ENCODE measurements at regions not wholly inside any gene's neighbourhood (a gene's known extent, or its start where the extent isn't known, plus 50 kb on each side); places are given as distances from the start of the nearest gene placed in this dataset.
"Not testable (repeated sequence)": the region's sequence is repeated elsewhere in the genome, so short reads cannot be mapped to it uniquely, and the experiment has no call there.

DNA sequence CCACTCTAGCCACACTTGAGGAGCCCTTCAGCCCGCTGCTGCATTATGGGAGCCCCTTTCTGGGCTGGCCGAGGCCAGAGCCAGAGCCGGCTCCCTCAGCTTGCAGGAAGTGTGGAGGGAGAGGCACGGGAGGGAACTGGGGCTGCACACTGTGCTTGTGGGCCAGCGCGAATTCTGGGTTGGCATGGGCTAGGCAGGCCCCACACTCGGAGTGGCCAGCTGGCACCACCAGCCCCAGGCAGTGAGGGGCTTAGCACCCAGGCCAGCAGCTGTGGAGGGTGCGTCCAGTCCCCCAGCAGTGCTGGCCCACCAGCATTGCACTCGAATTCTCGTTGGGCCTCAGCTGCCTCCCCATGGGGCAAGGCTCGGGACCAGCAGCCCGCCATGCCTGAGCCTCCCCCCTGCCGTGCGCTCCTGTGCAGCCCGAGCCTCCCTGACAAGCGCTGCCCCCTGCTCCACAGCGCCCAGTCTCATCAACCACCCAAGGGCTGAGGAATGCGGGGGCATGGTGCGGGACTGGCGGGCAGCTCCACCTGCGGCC lies 785.9 kb upstream of the TPTE start:
- H3K9me3 ChIP-seq (ENCODE audit: control insufficient read depth, low read length): peaks cover 85% of the 10 kb centered on the region
- 72 to 82% methylated on average over 19 to 21 of the region's 21 CpGs for WGBS, 2 experiments (ENCODE audit: insufficient coverage in 1 of 2, insufficient read length in 1 of 2)
- H3K27ac Mint-ChIP-seq: no peak overlapping the region

DNA sequence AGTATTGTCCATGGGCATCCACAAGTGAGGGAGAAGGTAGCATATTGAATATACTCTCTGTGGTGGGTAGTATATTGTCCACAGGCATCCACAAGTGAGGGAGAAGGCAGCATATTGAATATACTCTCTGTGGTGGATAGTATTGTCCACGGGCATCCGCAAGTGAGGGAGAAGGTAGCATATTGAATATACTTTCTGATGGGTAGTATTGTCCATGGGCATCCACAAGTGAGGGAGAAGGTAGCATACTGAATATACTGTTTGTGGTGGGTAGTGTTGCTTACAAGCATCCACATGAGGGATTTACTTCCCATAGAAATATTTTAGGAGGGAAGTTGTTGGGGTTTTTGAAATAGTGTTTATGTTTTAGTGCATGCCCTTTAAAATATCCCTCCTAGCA lies 784.1 kb upstream of the TPTE start:
- not testable (repeated sequence) for H3K36me3 ChIP-seq (ENCODE audit: control insufficient read depth, insufficient read depth, low read length); H3K9me3 Mint-ChIP-seq; H3K27ac Mint-ChIP-seq; H3K27ac ChIP-seq (ENCODE audit: low read depth, low read length); DNase-seq; H3K27me3 Mint-ChIP-seq (ENCODE audit: insufficient read depth); H3K4me3 Mint-ChIP-seq; H3K4me1 ChIP-seq (ENCODE audit: control insufficient read depth, insufficient read depth, low read length); H3K4me1 Mint-ChIP-seq; H3K27me3 ChIP-seq (ENCODE audit: control insufficient read depth, insufficient read depth, low read length, poor library complexity, severe bottlenecking); H3K36me3 Mint-ChIP-seq (ENCODE audit: low read depth); H3K9ac ChIP-seq (ENCODE audit: extremely low read depth, low read length, poor library complexity, severe bottlenecking)
- peak overlapping the region; percentile 22 for H3K4me3 ChIP-seq (ENCODE audit: low read length)
- WGBS, 2 experiments (ENCODE audit: insufficient coverage in 1 of 2, insufficient read length in 1 of 2): 75 to 80% methylated on average over 2 of the region's 2 CpGs
- H3K9me3 ChIP-seq (ENCODE audit: control insufficient read depth, low read length): peaks cover 86% of the 10 kb centered on the region

More for the DNA sequence above, 785.9 kb upstream of the TPTE start:
- TF ChIP-seq, protein P1, sequence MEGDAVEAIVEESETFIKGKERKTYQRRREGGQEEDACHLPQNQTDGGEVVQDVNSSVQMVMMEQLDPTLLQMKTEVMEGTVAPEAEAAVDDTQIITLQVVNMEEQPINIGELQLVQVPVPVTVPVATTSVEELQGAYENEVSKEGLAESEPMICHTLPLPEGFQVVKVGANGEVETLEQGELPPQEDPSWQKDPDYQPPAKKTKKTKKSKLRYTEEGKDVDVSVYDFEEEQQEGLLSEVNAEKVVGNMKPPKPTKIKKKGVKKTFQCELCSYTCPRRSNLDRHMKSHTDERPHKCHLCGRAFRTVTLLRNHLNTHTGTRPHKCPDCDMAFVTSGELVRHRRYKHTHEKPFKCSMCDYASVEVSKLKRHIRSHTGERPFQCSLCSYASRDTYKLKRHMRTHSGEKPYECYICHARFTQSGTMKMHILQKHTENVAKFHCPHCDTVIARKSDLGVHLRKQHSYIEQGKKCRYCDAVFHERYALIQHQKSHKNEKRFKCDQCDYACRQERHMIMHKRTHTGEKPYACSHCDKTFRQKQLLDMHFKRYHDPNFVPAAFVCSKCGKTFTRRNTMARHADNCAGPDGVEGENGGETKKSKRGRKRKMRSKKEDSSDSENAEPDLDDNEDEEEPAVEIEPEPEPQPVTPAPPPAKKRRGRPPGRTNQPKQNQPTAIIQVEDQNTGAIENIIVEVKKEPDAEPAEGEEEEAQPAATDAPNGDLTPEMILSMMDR (conservative IDR thresholded peaks at IDR 0.05): no peak
- no peak overlapping the region for H3K27ac ChIP-seq (ENCODE audit: low read depth, low read length)
- H3K4me3 Mint-ChIP-seq: no peak overlapping the region
- no peaks in the 10 kb centered on the region for H3K36me3 Mint-ChIP-seq (ENCODE audit: low read depth)
- no peak overlapping the region for H3K9ac ChIP-seq (ENCODE audit: extremely low read depth, low read length, poor library complexity, severe bottlenecking)
- H3K4me1 ChIP-seq (ENCODE audit: control insufficient read depth, insufficient read depth, low read length): no peaks in the 10 kb centered on the region
- no peaks in the 10 kb centered on the region for H3K27me3 Mint-ChIP-seq (ENCODE audit: insufficient read depth)
- H3K27me3 ChIP-seq (ENCODE audit: control insufficient read depth, insufficient read depth, low read length, poor library complexity, severe bottlenecking): no peaks in the 10 kb centered on the region
- peaks cover 5% of the 10 kb centered on the region for H3K9me3 Mint-ChIP-seq
- no peaks in the 10 kb centered on the region for H3K4me1 Mint-ChIP-seq
- H3K36me3 ChIP-seq (ENCODE audit: control insufficient read depth, insufficient read depth, low read length): no peaks in the 10 kb centered on the region
- no peak overlapping the region for H3K4me3 ChIP-seq (ENCODE audit: low read length)
- no peak for DNase-seq

DNA sequence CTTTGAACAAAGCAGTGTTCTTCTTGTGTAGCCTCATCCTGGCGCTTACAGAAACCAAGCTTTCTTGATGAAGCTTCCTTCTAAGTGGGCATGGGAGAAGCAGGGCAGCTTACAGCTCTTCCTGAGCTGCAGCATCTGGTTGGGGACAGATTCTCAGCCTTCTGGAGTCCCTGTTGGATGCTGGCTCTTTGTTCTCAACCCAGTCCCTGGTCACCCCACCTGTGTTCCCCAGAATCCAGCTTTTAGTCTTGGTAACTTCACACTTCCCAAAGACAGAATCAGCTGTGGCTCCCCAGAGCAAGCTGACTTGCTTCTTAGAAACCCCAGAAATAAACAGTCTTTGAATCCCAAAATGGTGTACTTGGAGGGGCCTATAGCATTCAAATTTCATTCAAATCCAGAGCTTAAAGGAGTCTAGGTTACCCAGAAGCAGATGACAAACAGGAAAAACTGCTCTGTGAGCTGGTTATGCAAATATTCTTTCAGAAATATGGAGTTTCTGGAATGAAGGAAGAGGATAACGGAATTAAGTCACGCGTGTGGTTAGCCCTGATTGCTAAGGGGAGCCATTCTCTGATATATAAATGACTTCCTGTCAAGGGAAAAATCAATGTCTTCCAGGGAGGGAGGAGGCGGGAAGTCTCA lies 783.4 kb upstream of the TPTE start:
- not testable (repeated sequence) for H3K36me3 Mint-ChIP-seq (ENCODE audit: low read depth); H3K4me1 Mint-ChIP-seq; H3K36me3 ChIP-seq (ENCODE audit: control insufficient read depth, insufficient read depth, low read length); H3K27ac Mint-ChIP-seq; H3K4me3 Mint-ChIP-seq; H3K4me1 ChIP-seq (ENCODE audit: control insufficient read depth, insufficient read depth, low read length); H3K9me3 Mint-ChIP-seq; DNase-seq; H3K27me3 ChIP-seq (ENCODE audit: control insufficient read depth, insufficient read depth, low read length, poor library complexity, severe bottlenecking); H3K27ac ChIP-seq (ENCODE audit: low read depth, low read length); H3K9ac ChIP-seq (ENCODE audit: extremely low read depth, low read length, poor library complexity, severe bottlenecking); H3K27me3 Mint-ChIP-seq (ENCODE audit: insufficient read depth)
- H3K9me3 ChIP-seq (ENCODE audit: control insufficient read depth, low read length): peaks cover 83% of the 10 kb centered on the region
- 46 to 56% methylated on average over 5 of the region's 5 CpGs for WGBS, 2 experiments (ENCODE audit: insufficient coverage in 1 of 2, insufficient read length in 1 of 2)
- peak overlapping the region; percentile 58 for H3K4me3 ChIP-seq (ENCODE audit: low read length)

DNA sequence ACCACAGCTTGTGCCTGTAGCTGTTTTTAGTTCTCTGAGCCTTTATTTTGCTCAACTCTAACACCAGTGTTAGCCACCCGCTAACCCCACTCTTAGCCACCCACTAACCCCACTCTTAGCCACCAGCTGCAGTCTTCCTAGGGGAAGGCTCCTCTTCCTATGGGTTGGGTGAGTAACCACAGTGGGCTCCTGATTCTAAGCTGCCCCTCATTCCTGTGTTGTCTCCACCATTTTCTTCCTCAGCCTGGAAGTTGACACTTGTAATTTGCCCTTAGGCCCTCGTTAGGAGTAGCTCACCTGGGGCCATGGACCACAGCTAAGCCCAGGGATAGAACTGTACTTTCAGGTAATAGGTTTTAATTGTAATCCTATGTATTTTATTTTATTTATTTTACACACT lies 782.9 kb upstream of the TPTE start:
- peaks cover 5% of the 10 kb centered on the region for H3K9me3 Mint-ChIP-seq
- Histone ChIP-seq H3K4me1 (ENCODE audit: control insufficient read depth, insufficient read depth, low read length) (no peaks in the 10 kb centered on the region), H3K9ac (ENCODE audit: extremely low read depth, low read length, poor library complexity, severe bottlenecking) (no peak overlapping the region), H3K36me3 (ENCODE audit: control insufficient read depth, insufficient read depth, low read length) (no peaks in the 10 kb centered on the region), H3K9me3 (ENCODE audit: control insufficient read depth, low read length) (peaks cover 85% of the 10 kb centered on the region), H3K4me3 (ENCODE audit: low read length) (peak overlapping the region; percentile 58), H3K27ac (ENCODE audit: low read depth, low read length) (no peak overlapping the region), H3K27me3 (ENCODE audit: control insufficient read depth, insufficient read depth, low read length, poor library complexity, severe bottlenecking) (no peaks in the 10 kb centered on the region)
- H3K27me3 Mint-ChIP-seq (ENCODE audit: insufficient read depth): no peaks in the 10 kb centered on the region
- no peaks in the 10 kb centered on the region for H3K36me3 Mint-ChIP-seq (ENCODE audit: low read depth)
- no peaks in the 10 kb centered on the region for H3K4me1 Mint-ChIP-seq
- TF ChIP-seq, protein P1 (conservative IDR thresholded peaks at IDR 0.05): no peak
- 53 to 64% methylated on average over 1 to 2 of the region's 2 CpGs for WGBS, 2 experiments (ENCODE audit: insufficient coverage in 1 of 2, insufficient read length in 1 of 2)
- DNase-seq: no peak
- no peak overlapping the region for H3K4me3 Mint-ChIP-seq
- H3K27ac Mint-ChIP-seq: no peak overlapping the region
